Upper lobe of right lung (tissue), 1 donor: ENCODE measurements at regions not wholly inside any gene's neighbourhood (a gene's known extent, or its start where the extent isn't known, plus 50 kb on each side); places are given as distances from the start of the nearest gene placed in this dataset.
"Not testable (repeated sequence)": the region's sequence is repeated elsewhere in the genome, so short reads cannot be mapped to it uniquely, and the experiment has no call there.

ENCODE experiments used
- ATAC-seq: fragments of 200-7000 bp; cut with Tn5 transposase; one replicate; pipeline ENCODE4 v1.9.1; 2020; ENCODE audit warnings: mild to moderate bottlenecking, moderate library complexity
- DNase-seq: peaks from one replicate; pipeline ENCODE4 v3.0.0-alpha.2; 2020
- H3K27ac ChIP-seq: fragments of 200-600 bp; one replicate; pipeline ENCODE4 v1.8.0; 2022
- H3K27me3 ChIP-seq: fragments of 200-600 bp; one replicate; pipeline ENCODE4 v1.8.0; 2022; ENCODE audit warnings: mild to moderate bottlenecking
- H3K36me3 ChIP-seq: fragments of 200-600 bp; one replicate; pipeline ENCODE4 v1.8.0; 2022
- H3K4me1 ChIP-seq: fragments of 200-600 bp; one replicate; pipeline ENCODE4 v1.8.0; 2022
- H3K4me3 ChIP-seq: fragments of 200-600 bp; one replicate; pipeline ENCODE4 v1.8.0; 2022; ENCODE audit warnings: mild to moderate bottlenecking
- H3K9me3 ChIP-seq: fragments of 200-600 bp; one replicate; pipeline ENCODE4 v1.8.0; 2022
- CTCF ChIP-seq: fragments of 200-600 bp; IDR thresholded peaks from one replicate; pipeline ENCODE4 v1.8.0; 2022; ENCODE audit warnings: antibody characterized with exemption
- intact Hi-C: fragments of 100-400 bp; cut with DNase I; formaldehyde crosslinking; loops from one replicate; pipeline ENCODE4 v1.11.0; 2022
- donor health status: DM: no; HTN: yes; CAD: no; lungs with severe emphysema.

- H3K27me3 ChIP-seq, result no peaks in the 10 kb centered on the region
- no peak for DNase-seq
- H3K9me3 ChIP-seq, result no peaks in the 10 kb centered on the region
- intact Hi-C loops, result no loop called here
- no peak overlapping the region for H3K27ac ChIP-seq
- no peaks in the 10 kb centered on the region for H3K36me3 ChIP-seq
- H3K4me1 ChIP-seq, result no peaks in the 10 kb centered on the region
- ATAC-seq, result no peak
- no peak for TF ChIP-seq CTCF
- no peak overlapping the region for H3K4me3 ChIP-seq
Observed at GRCh38 chrY:20042993-20043392, 298.5 kb upstream of the KDM5D start.

GRCh38 chrY:20025676-20026075 is 281.1 kb upstream of the KDM5D start:
- intact Hi-C loops, result no loop called here
- Histone ChIP-seq H3K36me3 (no peaks in the 10 kb centered on the region), H3K27me3 (no peaks in the 10 kb centered on the region), H3K4me3 (no peak overlapping the region), H3K27ac (no peak overlapping the region), H3K9me3 (no peaks in the 10 kb centered on the region), H3K4me1 (no peaks in the 10 kb centered on the region)
- TF ChIP-seq CTCF, result no peak
- no peak for ATAC-seq
- no peak for DNase-seq

GRCh38 chrY:19993410-19993809 is 248.9 kb upstream of the KDM5D start:
- H3K27me3 ChIP-seq, intact Hi-C loops, H3K4me3 ChIP-seq, H3K36me3 ChIP-seq, H3K4me1 ChIP-seq, H3K9me3 ChIP-seq, DNase-seq, ATAC-seq, H3K27ac ChIP-seq: not testable (repeated sequence)

GRCh38 chrY:19973012-19973411 is 228.5 kb upstream of the KDM5D start:
- no peaks in the 10 kb centered on the region for H3K4me1 ChIP-seq
- TF ChIP-seq CTCF, result no peak
- no peak for DNase-seq
- no peak for ATAC-seq
- H3K27ac ChIP-seq, result no peak overlapping the region
- intact Hi-C loops, result no loop called here
- no peaks in the 10 kb centered on the region for H3K27me3 ChIP-seq
- H3K9me3 ChIP-seq, result no peaks in the 10 kb centered on the region
- no peak overlapping the region for H3K4me3 ChIP-seq
- H3K36me3 ChIP-seq, result no peaks in the 10 kb centered on the region

- intact Hi-C loops, result no loop called here
- ATAC-seq (no peak), DNase-seq (no peak)
- Histone ChIP-seq H3K27ac (no peak overlapping the region), H3K9me3 (no peaks in the 10 kb centered on the region), H3K36me3 (no peaks in the 10 kb centered on the region), H3K27me3 (no peaks in the 10 kb centered on the region), H3K4me3 (no peak overlapping the region), H3K4me1 (no peaks in the 10 kb centered on the region)
- no peak for TF ChIP-seq CTCF
Observed at GRCh38 chrY:19947702-19948101, 203.2 kb upstream of the KDM5D start.

GRCh38 chrY:19899011-19899410 is 154.5 kb upstream of the KDM5D start:
- Histone ChIP-seq H3K36me3 (no peaks in the 10 kb centered on the region), H3K9me3 (no peaks in the 10 kb centered on the region), H3K27ac (no peak overlapping the region), H3K27me3 (no peaks in the 10 kb centered on the region), H3K4me3 (no peak overlapping the region), H3K4me1 (no peaks in the 10 kb centered on the region)
- TF ChIP-seq CTCF, result no peak
- intact Hi-C loops, result no loop called here
- DNase-seq, result no peak
- ATAC-seq, result no peak
